ENCODE measurements at regions not wholly inside any gene's neighbourhood (a gene's known extent, or its start where the extent isn't known, plus 50 kb on each side); places are given as distances from the start of the nearest gene placed in this dataset.

- TF ChIP-seq EZH2 (IDR thresholded peaks at IDR 0.05) (no peak), FOXP2 (optimal IDR thresholded peaks at IDR 0.05; ENCODE audit: control extremely low read depth, extremely low read length, insufficient read depth) (no peak)
These were observed 287.9 kb downstream of the LRRIQ3 start for GRCh38 chr1:73910062-73910461.
